Spleen (tissue), 7 donors: ENCODE measurements at regions not wholly inside any gene's neighbourhood (a gene's known extent, or its start where the extent isn't known, plus 50 kb on each side); places are given as distances from the start of the nearest gene placed in this dataset.

Source experiments
- POLR2A ChIP-seq, 3 donors: fragments of 450-650 bp; IDR thresholded peaks; one replicate each; pipeline ENCODE4 v1.5.1; 2017; ENCODE audit warnings: antibody characterized with exemption in 3 of 3, mild to moderate bottlenecking in 1 of 3
- POLR2AphosphoS5 ChIP-seq, 3 donors: sonication (generic); formaldehyde crosslinking; IDR thresholded peaks; one replicate each; pipeline ENCODE4 v1.5.1; 2017; ENCODE audit warnings: antibody characterized with exemption in 3 of 3
- TF ChIP-seq, protein P1 (sequence below), 11 experiments: fragments of 200-600 bp in 7 of 11; fragments of 450-650 bp in 4 of 11; sonication (generic) in 4 of 11; IDR thresholded peaks in 8 of 11; conservative IDR thresholded peaks in 3 of 11; 1 replicate in 7 of 11; 2 replicates in 4 of 11; pipeline versions ENCODE4 v1.4.0 to v1.8.0; 2016 to 2021; ENCODE audit warnings: antibody characterized with exemption in 11 of 11, inconsistent platforms in 4 of 11, mild to moderate bottlenecking in 1 of 11
- donor health status: DM: no; HTN: no; CAD: no; lungs with moderate emphysema.
- donor health status: DM: no; HTN: no; CAD: no.
- donor health status: DM: no; HTN: no; CAD: no.

DNA sequence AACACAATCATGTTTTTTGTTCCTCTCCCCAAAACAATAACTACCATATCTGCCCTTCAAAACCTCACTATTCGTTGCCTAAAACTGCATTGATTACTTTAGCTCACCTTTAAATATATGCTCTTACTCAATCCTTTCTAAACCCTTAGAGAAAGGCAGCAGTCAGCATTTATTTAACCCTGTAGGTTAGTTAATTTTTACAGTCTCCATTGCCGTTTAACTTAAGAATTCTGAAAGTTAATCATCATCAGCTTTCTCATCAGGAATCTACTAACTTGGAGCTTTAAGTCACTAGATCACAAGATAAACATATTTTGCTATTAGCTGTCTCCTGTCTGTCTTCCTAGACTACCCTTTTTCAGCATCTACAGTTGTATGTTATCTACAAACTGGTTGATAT lies 991.9 kb downstream of the EPHA7 start:
- TF ChIP-seq, protein P1, sequence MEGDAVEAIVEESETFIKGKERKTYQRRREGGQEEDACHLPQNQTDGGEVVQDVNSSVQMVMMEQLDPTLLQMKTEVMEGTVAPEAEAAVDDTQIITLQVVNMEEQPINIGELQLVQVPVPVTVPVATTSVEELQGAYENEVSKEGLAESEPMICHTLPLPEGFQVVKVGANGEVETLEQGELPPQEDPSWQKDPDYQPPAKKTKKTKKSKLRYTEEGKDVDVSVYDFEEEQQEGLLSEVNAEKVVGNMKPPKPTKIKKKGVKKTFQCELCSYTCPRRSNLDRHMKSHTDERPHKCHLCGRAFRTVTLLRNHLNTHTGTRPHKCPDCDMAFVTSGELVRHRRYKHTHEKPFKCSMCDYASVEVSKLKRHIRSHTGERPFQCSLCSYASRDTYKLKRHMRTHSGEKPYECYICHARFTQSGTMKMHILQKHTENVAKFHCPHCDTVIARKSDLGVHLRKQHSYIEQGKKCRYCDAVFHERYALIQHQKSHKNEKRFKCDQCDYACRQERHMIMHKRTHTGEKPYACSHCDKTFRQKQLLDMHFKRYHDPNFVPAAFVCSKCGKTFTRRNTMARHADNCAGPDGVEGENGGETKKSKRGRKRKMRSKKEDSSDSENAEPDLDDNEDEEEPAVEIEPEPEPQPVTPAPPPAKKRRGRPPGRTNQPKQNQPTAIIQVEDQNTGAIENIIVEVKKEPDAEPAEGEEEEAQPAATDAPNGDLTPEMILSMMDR (IDR thresholded peaks at IDR 0.05 in 8 of 11, conservative IDR thresholded peaks at IDR 0.05 in 3 of 11): no peak
- no peak for TF ChIP-seq POLR2A (IDR thresholded peaks at IDR 0.05)
- TF ChIP-seq POLR2AphosphoS5 (IDR thresholded peaks at IDR 0.05): no peak
